ENCODE measurements at regions not wholly inside any gene's neighbourhood (a gene's known extent, or its start where the extent isn't known, plus 50 kb on each side); places are given as distances from the start of the nearest gene placed in this dataset.

DNA sequence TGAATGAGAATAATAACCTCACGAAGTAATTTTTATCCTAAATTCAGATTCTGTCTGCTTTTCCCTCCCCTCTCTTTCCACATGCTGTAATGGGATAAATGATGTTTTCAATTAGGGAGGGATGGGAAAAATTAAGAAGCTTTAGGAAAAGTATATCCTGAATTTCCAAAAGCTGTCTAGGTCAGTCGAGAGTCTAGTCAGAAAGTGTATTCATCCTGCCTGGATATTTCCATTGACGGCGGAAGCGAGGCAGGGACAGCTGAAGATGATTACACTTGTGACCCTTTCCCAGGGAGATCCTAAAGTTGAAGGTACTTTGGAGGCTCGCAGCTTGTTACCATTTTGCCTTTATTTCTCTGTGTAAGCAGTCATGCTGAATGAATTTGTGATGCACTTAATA lies 204.1 kb downstream of the ZNF365 start:
- no peak for TF ChIP-seq CTCF (IDR thresholded peaks at IDR 0.05)
- no peak for TF ChIP-seq POLR2A (IDR thresholded peaks at IDR 0.05)

All from testis (tissue), 2 donors.